AG09319 (cell line): ENCODE measurements at regions not wholly inside any gene's neighbourhood (a gene's known extent, or its start where the extent isn't known, plus 50 kb on each side); places are given as distances from the start of the nearest gene placed in this dataset.

ENCODE experiments used
- DNase-seq: peaks from one replicate; pipeline ENCODE4 v3.0.0-alpha.2; 2010; ENCODE audit warnings: low read depth; ENCODE audit errors: extremely low read depth
- CTCF ChIP-seq: IDR thresholded peaks from 2 replicates; pipeline ENCODE4 v1.5.1; 2011; ENCODE audit warnings: low read depth, mild to moderate bottlenecking, inconsistent platforms, low read length, moderate library complexity

DNA sequence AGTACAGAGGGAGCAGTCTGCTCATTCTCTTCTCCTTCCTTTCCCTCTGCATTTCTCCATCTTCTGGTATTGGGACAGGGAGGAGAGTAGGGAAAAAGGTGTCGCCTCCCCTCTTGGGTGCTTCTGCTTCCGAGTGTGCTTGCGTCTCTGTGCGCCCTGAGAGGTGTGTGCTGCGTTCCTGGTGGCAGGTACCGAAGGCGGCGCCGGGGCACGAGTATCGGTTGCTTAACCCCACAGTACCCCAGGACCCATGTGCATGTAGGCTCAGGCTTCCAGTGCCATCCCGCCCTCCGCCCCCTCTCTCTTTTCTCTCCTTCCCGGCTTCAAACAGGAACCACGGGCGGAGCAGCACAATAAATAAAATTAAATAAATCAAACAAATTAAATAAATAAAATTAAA, 169.3 kb upstream of the GLI3 start:
- no peak for TF ChIP-seq CTCF
- DNase-seq = no peak

GRCh38 chr7:42405782-42406181, 168.8 kb upstream of the GLI3 start:
- no peak for TF ChIP-seq CTCF
- no peak for DNase-seq

GRCh38 chr7:42403831-42404230, 166.8 kb upstream of the GLI3 start:
- no peak for TF ChIP-seq CTCF
- DNase-seq = no peak

DNA sequence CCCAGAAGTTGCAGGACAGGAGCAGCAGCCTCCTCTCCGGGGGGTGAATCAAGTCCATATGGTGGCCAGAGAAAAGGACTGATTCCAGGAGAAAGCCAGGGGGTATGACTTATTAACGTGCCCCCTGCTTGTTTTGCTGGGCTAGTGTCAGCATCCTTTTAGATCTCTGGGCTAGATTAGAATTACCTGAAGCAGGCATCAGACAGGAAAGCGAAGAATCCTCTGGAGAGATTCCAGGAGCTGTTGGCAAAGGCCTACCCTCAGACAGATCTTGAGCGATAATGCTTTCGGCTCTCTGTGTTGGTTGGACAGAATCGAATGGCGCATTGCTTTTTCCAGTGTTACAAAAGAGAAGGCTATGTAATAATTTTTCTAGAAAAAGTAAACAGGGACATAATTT, 164.0 kb upstream of the GLI3 start:
- TF ChIP-seq CTCF = no peak
- DNase-seq = no peak

GRCh38 chr7:42400211-42400772, 163.3 kb upstream of the GLI3 start:
- no peak for DNase-seq
- TF ChIP-seq CTCF = no peak

- no peak for DNase-seq
- no peak for TF ChIP-seq CTCF
Observed at GRCh38 chr7:42395607-42396006, 158.6 kb upstream of the GLI3 start.

GRCh38 chr7:42392826-42393225, 155.8 kb upstream of the GLI3 start:
- no peak for TF ChIP-seq CTCF
- DNase-seq = no peak
